GM20000 (cell line): ENCODE measurements at regions not wholly inside any gene's neighbourhood (a gene's known extent, or its start where the extent isn't known, plus 50 kb on each side); places are given as distances from the start of the nearest gene placed in this dataset.

Experiments used
- DNase-seq: peaks from one replicate; pipeline ENCODE4 v3.0.0; 2012; ENCODE audit warnings: low spot score
- TF ChIP-seq, protein P1 (sequence below): IDR thresholded peaks from 2 replicates; pipeline ENCODE4 v1.5.1; 2012; ENCODE audit warnings: mild to moderate bottlenecking, control low read depth; ENCODE audit errors: extremely low read depth, missing control alignments

GRCh38 chr15:96106181-96106580, 224.3 kb upstream of the NR2F2 start:
- TF ChIP-seq, protein P1, sequence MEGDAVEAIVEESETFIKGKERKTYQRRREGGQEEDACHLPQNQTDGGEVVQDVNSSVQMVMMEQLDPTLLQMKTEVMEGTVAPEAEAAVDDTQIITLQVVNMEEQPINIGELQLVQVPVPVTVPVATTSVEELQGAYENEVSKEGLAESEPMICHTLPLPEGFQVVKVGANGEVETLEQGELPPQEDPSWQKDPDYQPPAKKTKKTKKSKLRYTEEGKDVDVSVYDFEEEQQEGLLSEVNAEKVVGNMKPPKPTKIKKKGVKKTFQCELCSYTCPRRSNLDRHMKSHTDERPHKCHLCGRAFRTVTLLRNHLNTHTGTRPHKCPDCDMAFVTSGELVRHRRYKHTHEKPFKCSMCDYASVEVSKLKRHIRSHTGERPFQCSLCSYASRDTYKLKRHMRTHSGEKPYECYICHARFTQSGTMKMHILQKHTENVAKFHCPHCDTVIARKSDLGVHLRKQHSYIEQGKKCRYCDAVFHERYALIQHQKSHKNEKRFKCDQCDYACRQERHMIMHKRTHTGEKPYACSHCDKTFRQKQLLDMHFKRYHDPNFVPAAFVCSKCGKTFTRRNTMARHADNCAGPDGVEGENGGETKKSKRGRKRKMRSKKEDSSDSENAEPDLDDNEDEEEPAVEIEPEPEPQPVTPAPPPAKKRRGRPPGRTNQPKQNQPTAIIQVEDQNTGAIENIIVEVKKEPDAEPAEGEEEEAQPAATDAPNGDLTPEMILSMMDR: no peak
- no peak for DNase-seq

DNA sequence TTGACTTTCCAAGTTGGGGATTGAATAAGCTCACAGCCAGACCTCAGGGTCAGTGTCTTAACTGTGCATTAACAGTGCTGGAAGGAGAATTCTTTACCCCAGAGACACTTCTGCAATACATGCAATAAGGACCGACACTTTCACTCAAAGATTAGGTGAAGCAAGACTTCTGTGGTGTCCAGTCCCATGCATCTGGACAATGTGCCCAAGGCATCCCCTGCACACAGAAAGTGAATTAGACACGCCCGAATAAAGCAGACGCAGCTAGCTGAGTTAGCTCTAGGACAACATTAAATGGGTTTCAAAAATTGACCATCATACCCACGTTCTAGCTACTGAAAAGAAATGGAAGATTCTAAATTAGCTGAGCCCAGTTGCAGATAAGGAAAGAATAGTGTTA, 223.9 kb upstream of the NR2F2 start:
- no peak for DNase-seq
- TF ChIP-seq, protein P1: no peak

- TF ChIP-seq, protein P1: no peak
- no peak for DNase-seq
These were observed 222.6 kb upstream of the NR2F2 start for GRCh38 chr15:96107916-96108315.

DNA sequence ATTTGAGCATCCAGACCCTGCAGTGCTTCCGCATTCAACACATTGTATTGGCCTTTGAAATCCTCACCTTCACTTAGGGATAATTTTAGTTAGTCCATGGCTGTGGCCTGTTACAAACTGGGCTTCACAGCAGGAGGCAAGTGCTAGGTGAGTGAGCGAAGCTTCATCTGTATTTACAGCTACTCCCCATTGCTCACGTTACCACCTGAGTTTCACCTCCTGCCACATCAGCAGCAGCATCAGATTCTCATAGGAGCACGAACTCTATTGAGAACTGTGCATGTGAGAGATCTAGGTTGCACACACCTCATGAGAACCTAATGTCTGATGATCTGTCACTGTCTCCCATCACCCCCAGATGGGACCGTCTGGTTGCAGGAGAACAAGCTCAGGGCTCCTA, 222.1 kb upstream of the NR2F2 start:
- DNase-seq: no peak
- TF ChIP-seq, protein P1: no peak

DNA sequence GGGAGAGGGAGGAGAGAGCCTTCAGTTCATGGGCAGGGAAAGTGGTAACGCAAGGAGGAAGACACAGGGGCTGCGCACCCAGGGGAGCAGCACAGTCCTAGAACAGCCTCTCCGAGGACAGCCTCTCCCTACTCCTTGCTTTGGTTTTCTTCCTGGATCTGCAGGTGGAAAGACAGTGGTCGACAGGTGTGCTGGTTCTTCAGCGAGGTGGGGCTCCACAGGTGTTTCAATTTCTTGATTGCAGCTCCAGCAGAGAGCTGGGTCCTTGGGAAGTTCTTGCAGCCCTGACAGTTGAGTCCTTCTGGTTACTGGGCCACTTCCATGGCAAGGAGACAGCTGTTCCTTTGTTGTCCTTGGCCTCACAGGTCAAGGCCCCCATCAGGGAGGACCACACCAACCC, 220.7 kb upstream of the NR2F2 start:
- no peak for DNase-seq
- TF ChIP-seq, protein P1: no peak

DNA sequence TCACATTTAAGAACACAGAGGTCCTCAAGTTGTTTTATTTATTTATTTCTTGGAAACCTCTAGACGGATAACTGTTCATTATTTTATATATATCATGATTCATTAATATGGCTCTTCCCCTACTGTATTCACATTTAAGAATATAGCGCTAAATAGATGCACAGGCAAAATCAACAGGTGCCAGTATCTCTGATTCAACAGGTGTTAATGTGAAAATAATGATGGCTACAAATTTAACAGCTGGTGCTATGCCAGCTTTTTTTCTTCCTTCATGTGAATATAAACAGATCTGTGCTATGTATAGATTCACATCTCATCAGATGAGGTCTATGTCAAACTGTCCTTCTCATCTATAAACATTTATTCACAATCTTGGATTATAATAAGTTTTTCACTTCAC, 218.5 kb upstream of the NR2F2 start:
- TF ChIP-seq, protein P1: no peak
- DNase-seq: no peak

GRCh38 chr15:96115642-96116041, 214.9 kb upstream of the NR2F2 start:
- no peak for DNase-seq

More at GRCh38 chr15:96115642-96116041, 214.9 kb upstream of the NR2F2 start:
- TF ChIP-seq, protein P1: no peak
